LNCAP (cell line): ENCODE measurements at regions not wholly inside any gene's neighbourhood (a gene's known extent, or its start where the extent isn't known, plus 50 kb on each side); places are given as distances from the start of the nearest gene placed in this dataset.

Experiments used
- CTCF ChIP-seq: fragments of 450-650 bp; IDR thresholded peaks from 2 replicates; pipeline ENCODE4 v1.5.1; 2017; ENCODE audit warnings: mild to moderate bottlenecking

- no peak for TF ChIP-seq CTCF
Measured at GRCh38 chr4:33470805-33471204, 2750.6 kb downstream of the PCDH7 start.

GRCh38 chr4:33477715-33478114 is 2757.5 kb downstream of the PCDH7 start:
- TF ChIP-seq CTCF = no peak

GRCh38 chr4:33482773-33483172 is 2761.5 kb downstream of the ARAP2 start:
- TF ChIP-seq CTCF = no peak

- TF ChIP-seq CTCF = no peak
Measured at GRCh38 chr4:33485111-33485510, 2759.2 kb downstream of the ARAP2 start.

- TF ChIP-seq CTCF = no peak
Measured at GRCh38 chr4:33493231-33493630, 2751.1 kb downstream of the ARAP2 start.

- no peak for TF ChIP-seq CTCF
Measured at GRCh38 chr4:33494150-33494549, 2750.2 kb downstream of the ARAP2 start.

- no peak for TF ChIP-seq CTCF
Measured at GRCh38 chr4:33512397-33512796, 2731.9 kb downstream of the ARAP2 start.

- no peak for TF ChIP-seq CTCF
Measured at GRCh38 chr4:33518856-33519255, 2725.5 kb downstream of the ARAP2 start.
